Neuronal stem cell (in vitro differentiated cells): ENCODE measurements at regions not wholly inside any gene's neighbourhood (a gene's known extent, or its start where the extent isn't known, plus 50 kb on each side); places are given as distances from the start of the nearest gene placed in this dataset.

Source experiments
- DNase-seq: peaks from one replicate; pipeline ENCODE4 v3.0.0-alpha.2; 2013; ENCODE audit warnings: low spot score
- H2AFZ ChIP-seq: one replicate; pipeline ENCODE4 v1.6.1; 2013; ENCODE audit warnings: mild to moderate bottlenecking, low read length, inconsistent platforms
- H2AK5ac ChIP-seq: 2 replicates; pipeline ENCODE4 v1.6.1; 2013; ENCODE audit warnings: low read depth, mild to moderate bottlenecking, inconsistent platforms, low read length, moderate library complexity, mixed read lengths
- H2BK120ac ChIP-seq: 2 replicates; pipeline ENCODE4 v1.6.1; 2013; ENCODE audit warnings: low read depth, mild to moderate bottlenecking, inconsistent platforms, low read length, moderate library complexity, mixed read lengths
- H2BK12ac ChIP-seq: one replicate; pipeline ENCODE4 v1.6.1; 2013; ENCODE audit warnings: low read length, inconsistent platforms
- H2BK15ac ChIP-seq: 2 replicates; pipeline ENCODE4 v1.6.1; 2013; ENCODE audit warnings: mild to moderate bottlenecking, low read length, inconsistent platforms, mixed read lengths
- H2BK5ac ChIP-seq: one replicate; pipeline ENCODE4 v1.6.1; 2013; ENCODE audit warnings: inconsistent platforms, mild to moderate bottlenecking, low read length, moderate library complexity
- H3K14ac ChIP-seq: one replicate; pipeline ENCODE4 v1.6.1; 2013; ENCODE audit warnings: low read length, inconsistent platforms
- H3K18ac ChIP-seq: 2 replicates; pipeline ENCODE4 v1.6.1; 2013; ENCODE audit warnings: low read length, inconsistent platforms
- H3K23ac ChIP-seq: 2 replicates; pipeline ENCODE4 v1.6.1; 2013; ENCODE audit warnings: low read depth, mild to moderate bottlenecking, mixed read lengths, low read length, inconsistent platforms; ENCODE audit not compliant: poor library complexity
- H3K27ac ChIP-seq: replicated peaks from 3 replicates; pipeline ENCODE4 v1.5.1; 2013; ENCODE audit warnings: low read length, inconsistent platforms
- H3K27me3 ChIP-seq, 3 experiments: 2 replicates each; pipeline ENCODE4 v1.6.1; 2013; ENCODE audit warnings: low read length in 3 of 3, mild to moderate bottlenecking in 2 of 3, inconsistent platforms in 1 of 3, low read depth in 1 of 3, mixed read lengths in 1 of 3, moderate library complexity in 1 of 3; ENCODE audit not compliant: control insufficient read depth in 3 of 3, insufficient read depth in 3 of 3
- H3K36me3 ChIP-seq, 2 donors: replicated peaks in 1 of 2; 2 replicates each; pipeline ENCODE4 v1.6.1; 2013; ENCODE audit warnings: low read length in 2 of 2; ENCODE audit not compliant: control insufficient read depth in 2 of 2, insufficient read depth in 2 of 2
- H3K4ac ChIP-seq: 2 replicates; pipeline ENCODE4 v1.6.1; 2013; ENCODE audit warnings: inconsistent platforms, mild to moderate bottlenecking, low read length, moderate library complexity
- H3K4me1 ChIP-seq, 2 donors: 1 replicate in 1 of 2; 2 replicates in 1 of 2; pipeline ENCODE4 v1.6.1; 2013; ENCODE audit warnings: low read length in 2 of 2, low read depth in 1 of 2; ENCODE audit not compliant: control insufficient read depth in 2 of 2, insufficient read depth in 1 of 2
- H3K4me2 ChIP-seq: one replicate; pipeline ENCODE4 v1.6.1; 2013; ENCODE audit warnings: mild to moderate bottlenecking, low read length, inconsistent platforms; ENCODE audit not compliant: insufficient read depth, poor library complexity, severe bottlenecking
- H3K4me3 ChIP-seq, 2 donors: 2 replicates each; pipeline ENCODE4 v1.5.1; 2013; ENCODE audit warnings: low read length in 2 of 2, mild to moderate bottlenecking in 2 of 2, inconsistent platforms in 1 of 2, moderate library complexity in 1 of 2
- H3K79me1 ChIP-seq: one replicate; pipeline ENCODE4 v1.6.1; 2013; ENCODE audit warnings: low read depth, mild to moderate bottlenecking, inconsistent platforms, low read length, moderate library complexity
- H3K9ac ChIP-seq: one replicate; pipeline ENCODE4 v1.6.1; 2013; ENCODE audit warnings: mild to moderate bottlenecking, low read depth, low read length, inconsistent platforms; ENCODE audit not compliant: poor library complexity
- H3K9me3 ChIP-seq, 2 donors: replicated peaks in 1 of 2; 2 replicates each; pipeline versions ENCODE3 to v1.6.1; 2013; ENCODE audit warnings: low read length in 2 of 2, mild to moderate bottlenecking in 2 of 2, inconsistent platforms in 1 of 2, low read depth in 1 of 2, mixed read lengths in 1 of 2, moderate library complexity in 1 of 2; ENCODE audit not compliant: control insufficient read depth in 2 of 2, insufficient read depth in 1 of 2
- H4K8ac ChIP-seq: one replicate; pipeline ENCODE4 v1.6.1; 2013; ENCODE audit warnings: low read depth, mild to moderate bottlenecking, inconsistent platforms, low read length, moderate library complexity
- H4K91ac ChIP-seq: one replicate; pipeline ENCODE4 v1.6.1; 2013; ENCODE audit warnings: low read length, low read depth, mild to moderate bottlenecking, inconsistent platforms; ENCODE audit not compliant: poor library complexity
- WGBS, 2 donors: extraction: QIAGEN DNeasy Blood & Tissue Kit; methylation state at CpG; one replicate each; pipeline ENCODE4 v1.1.7; 2013; ENCODE audit warnings: missing lambda C conversion rate in 2 of 2, mixed read lengths in 1 of 2; ENCODE audit not compliant: insufficient read length in 2 of 2, insufficient replicate concordance in 1 of 2; ENCODE audit errors: extremely low coverage in 2 of 2; 5-methylcytosine and 5-hydroxymethylcytosine counted together

GRCh38 chr4:65921180-65921579, 250.9 kb upstream of the EPHA5 start:
- H3K27me3 ChIP-seq, result no peaks in the 10 kb centered on the region
- WGBS, 2 donors, result no CpG with 5 or more reads among the region's 10 CpGs
- H4K8ac ChIP-seq, result no peak overlapping the region
- no peak overlapping the region for H3K4ac ChIP-seq
- no peak overlapping the region for H2AFZ ChIP-seq
- peaks cover 2 to 4% of the 10 kb centered on the region in 2 donors for H3K4me1 ChIP-seq
- H2BK15ac ChIP-seq, result no peak overlapping the region
- H2BK12ac ChIP-seq, result no peak overlapping the region
- H2BK5ac ChIP-seq, result no peak overlapping the region
- no peaks in the 10 kb centered on the region for H3K9me3 ChIP-seq
- no peak overlapping the region for H3K27ac ChIP-seq
- H3K14ac ChIP-seq, result no peak overlapping the region
- no peak overlapping the region for H2AK5ac ChIP-seq
- no peak overlapping the region for H3K9ac ChIP-seq
- no peak overlapping the region for H3K23ac ChIP-seq
- no peak overlapping the region for H3K18ac ChIP-seq
- no peak for DNase-seq
- no peak overlapping the region for H2BK120ac ChIP-seq
- no peaks in the 10 kb centered on the region for H3K36me3 ChIP-seq
- H3K4me2 ChIP-seq, result no peak overlapping the region
- H4K91ac ChIP-seq, result no peak overlapping the region
- no peaks in the 10 kb centered on the region for H3K79me1 ChIP-seq
- no peak overlapping the region for H3K4me3 ChIP-seq

- H3K4ac ChIP-seq, result no peak overlapping the region
- H3K14ac ChIP-seq, result no peak overlapping the region
- no peak overlapping the region for H3K23ac ChIP-seq
- no peak overlapping the region for H2AK5ac ChIP-seq
- no peak overlapping the region for H3K9ac ChIP-seq
- no peak overlapping the region for H2BK12ac ChIP-seq
- H2BK15ac ChIP-seq, result no peak overlapping the region
- no peak overlapping the region for H3K27ac ChIP-seq
- H4K8ac ChIP-seq, result no peak overlapping the region
- no peaks in the 10 kb centered on the region for H3K36me3 ChIP-seq
- H3K4me3 ChIP-seq, result no peak overlapping the region
- no peak overlapping the region for H3K18ac ChIP-seq
- H3K4me1 ChIP-seq, result peaks cover 2 to 4% of the 10 kb centered on the region in 2 donors
- DNase-seq, result no peak
- H3K79me1 ChIP-seq, result no peaks in the 10 kb centered on the region
- H4K91ac ChIP-seq, result no peak overlapping the region
- H2AFZ ChIP-seq, result no peak overlapping the region
- H3K27me3 ChIP-seq, result no peaks in the 10 kb centered on the region
- H2BK120ac ChIP-seq, result no peak overlapping the region
- H3K9me3 ChIP-seq, result no peaks in the 10 kb centered on the region
- H3K4me2 ChIP-seq, result no peak overlapping the region
- H2BK5ac ChIP-seq, result no peak overlapping the region
Observed at GRCh38 chr4:65918872-65919271, 248.6 kb upstream of the EPHA5 start.

- no peak overlapping the region for H2AFZ ChIP-seq
- H2BK15ac ChIP-seq, result no peak overlapping the region
- no peak overlapping the region for H3K14ac ChIP-seq
- H2AK5ac ChIP-seq, result no peak overlapping the region
- no peaks in the 10 kb centered on the region for H3K36me3 ChIP-seq
- no peak overlapping the region for H4K8ac ChIP-seq
- no peak overlapping the region for H2BK5ac ChIP-seq
- no peak overlapping the region for H3K4ac ChIP-seq
- no peak overlapping the region for H3K27ac ChIP-seq
- no peaks in the 10 kb centered on the region for H3K27me3 ChIP-seq
- no peak overlapping the region for H3K18ac ChIP-seq
- H3K79me1 ChIP-seq, result no peaks in the 10 kb centered on the region
- no peak overlapping the region for H4K91ac ChIP-seq
- H2BK12ac ChIP-seq, result no peak overlapping the region
- no peaks in the 10 kb centered on the region for H3K9me3 ChIP-seq
- H3K4me2 ChIP-seq, result no peak overlapping the region
- no CpG with 5 or more reads among the region's 1 CpG for WGBS, 2 donors
- no peak overlapping the region for H3K9ac ChIP-seq
- H2BK120ac ChIP-seq, result no peak overlapping the region
- no peak overlapping the region for H3K23ac ChIP-seq
- peaks cover 2 to 4% of the 10 kb centered on the region in 2 donors for H3K4me1 ChIP-seq
- H3K4me3 ChIP-seq, result no peak overlapping the region
- no peak for DNase-seq
Observed at GRCh38 chr4:65918212-65918611, 247.9 kb upstream of the EPHA5 start.

GRCh38 chr4:65917486-65917885, 247.2 kb upstream of the EPHA5 start:
- H3K36me3 ChIP-seq, result no peaks in the 10 kb centered on the region
- H2AK5ac ChIP-seq, result no peak overlapping the region
- no peak overlapping the region for H3K27ac ChIP-seq
- no peak overlapping the region for H3K23ac ChIP-seq
- H2BK5ac ChIP-seq, result no peak overlapping the region
- H4K91ac ChIP-seq, result no peak overlapping the region
- no peaks in the 10 kb centered on the region for H3K9me3 ChIP-seq
- H3K14ac ChIP-seq, result no peak overlapping the region
- no peaks in the 10 kb centered on the region for H3K79me1 ChIP-seq
- H2AFZ ChIP-seq, result no peak overlapping the region
- H2BK12ac ChIP-seq, result no peak overlapping the region
- no peak overlapping the region for H3K4me3 ChIP-seq
- H3K27me3 ChIP-seq, result no peaks in the 10 kb centered on the region
- DNase-seq, result no peak
- H2BK120ac ChIP-seq, result no peak overlapping the region
- WGBS, 2 donors, result no CpG with 5 or more reads among the region's 2 CpGs
- H3K4ac ChIP-seq, result no peak overlapping the region
- H2BK15ac ChIP-seq, result no peak overlapping the region
- no peak overlapping the region for H4K8ac ChIP-seq
- peaks cover 2 to 4% of the 10 kb centered on the region in 2 donors for H3K4me1 ChIP-seq
- no peak overlapping the region for H3K4me2 ChIP-seq
- no peak overlapping the region for H3K9ac ChIP-seq
- no peak overlapping the region for H3K18ac ChIP-seq
